ENCODE measurements at regions not wholly inside any gene's neighbourhood (a gene's known extent, or its start where the extent isn't known, plus 50 kb on each side); places are given as distances from the start of the nearest gene placed in this dataset.

- H3K27ac ChIP-seq (ENCODE audit: extremely low read depth, low read depth, low read length) = no peak overlapping the region
- H3K9me3 ChIP-seq (ENCODE audit: control insufficient read depth, insufficient read depth, low read depth, low read length) = no peaks in the 10 kb centered on the region
- ChIA-PET POLR2A (no interaction called here), CTCF (interaction anchor here (0.5 to 2.3 kb wide), 42 partner anchors 8 to 1395 kb away, joined by 3 to 10 read pairs (median 3); no protein-coding TSS in a partner anchor)
- TF ChIP-seq, protein P1, sequence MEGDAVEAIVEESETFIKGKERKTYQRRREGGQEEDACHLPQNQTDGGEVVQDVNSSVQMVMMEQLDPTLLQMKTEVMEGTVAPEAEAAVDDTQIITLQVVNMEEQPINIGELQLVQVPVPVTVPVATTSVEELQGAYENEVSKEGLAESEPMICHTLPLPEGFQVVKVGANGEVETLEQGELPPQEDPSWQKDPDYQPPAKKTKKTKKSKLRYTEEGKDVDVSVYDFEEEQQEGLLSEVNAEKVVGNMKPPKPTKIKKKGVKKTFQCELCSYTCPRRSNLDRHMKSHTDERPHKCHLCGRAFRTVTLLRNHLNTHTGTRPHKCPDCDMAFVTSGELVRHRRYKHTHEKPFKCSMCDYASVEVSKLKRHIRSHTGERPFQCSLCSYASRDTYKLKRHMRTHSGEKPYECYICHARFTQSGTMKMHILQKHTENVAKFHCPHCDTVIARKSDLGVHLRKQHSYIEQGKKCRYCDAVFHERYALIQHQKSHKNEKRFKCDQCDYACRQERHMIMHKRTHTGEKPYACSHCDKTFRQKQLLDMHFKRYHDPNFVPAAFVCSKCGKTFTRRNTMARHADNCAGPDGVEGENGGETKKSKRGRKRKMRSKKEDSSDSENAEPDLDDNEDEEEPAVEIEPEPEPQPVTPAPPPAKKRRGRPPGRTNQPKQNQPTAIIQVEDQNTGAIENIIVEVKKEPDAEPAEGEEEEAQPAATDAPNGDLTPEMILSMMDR (tag by site-specific recombination; IDR thresholded peaks at IDR 0.05) = 0 out of 2 replicates have a peak, but pooled peaks have one; percentile 17
- TF ChIP-seq HIC1 (tag by site-specific recombination; IDR thresholded peaks at IDR 0.05) = no peak
- peak; percentile 40; the same call in 1 of the 2 replicates for TF ChIP-seq ZNF362 (tag by site-specific recombination; IDR thresholded peaks at IDR 0.05)
- TF ChIP-seq ZNF654 (tag by site-specific recombination; IDR thresholded peaks at IDR 0.05; ENCODE audit: low read depth) = peak; percentile 68
- no peak for TF ChIP-seq ZNF561 (tag by site-specific recombination; IDR thresholded peaks at IDR 0.05; ENCODE audit: borderline replicate concordance)
- TF ChIP-seq ZNF670 (tag by site-specific recombination; IDR thresholded peaks at IDR 0.05; ENCODE audit: low read depth) = no peak
- TF ChIP-seq, protein P2, sequence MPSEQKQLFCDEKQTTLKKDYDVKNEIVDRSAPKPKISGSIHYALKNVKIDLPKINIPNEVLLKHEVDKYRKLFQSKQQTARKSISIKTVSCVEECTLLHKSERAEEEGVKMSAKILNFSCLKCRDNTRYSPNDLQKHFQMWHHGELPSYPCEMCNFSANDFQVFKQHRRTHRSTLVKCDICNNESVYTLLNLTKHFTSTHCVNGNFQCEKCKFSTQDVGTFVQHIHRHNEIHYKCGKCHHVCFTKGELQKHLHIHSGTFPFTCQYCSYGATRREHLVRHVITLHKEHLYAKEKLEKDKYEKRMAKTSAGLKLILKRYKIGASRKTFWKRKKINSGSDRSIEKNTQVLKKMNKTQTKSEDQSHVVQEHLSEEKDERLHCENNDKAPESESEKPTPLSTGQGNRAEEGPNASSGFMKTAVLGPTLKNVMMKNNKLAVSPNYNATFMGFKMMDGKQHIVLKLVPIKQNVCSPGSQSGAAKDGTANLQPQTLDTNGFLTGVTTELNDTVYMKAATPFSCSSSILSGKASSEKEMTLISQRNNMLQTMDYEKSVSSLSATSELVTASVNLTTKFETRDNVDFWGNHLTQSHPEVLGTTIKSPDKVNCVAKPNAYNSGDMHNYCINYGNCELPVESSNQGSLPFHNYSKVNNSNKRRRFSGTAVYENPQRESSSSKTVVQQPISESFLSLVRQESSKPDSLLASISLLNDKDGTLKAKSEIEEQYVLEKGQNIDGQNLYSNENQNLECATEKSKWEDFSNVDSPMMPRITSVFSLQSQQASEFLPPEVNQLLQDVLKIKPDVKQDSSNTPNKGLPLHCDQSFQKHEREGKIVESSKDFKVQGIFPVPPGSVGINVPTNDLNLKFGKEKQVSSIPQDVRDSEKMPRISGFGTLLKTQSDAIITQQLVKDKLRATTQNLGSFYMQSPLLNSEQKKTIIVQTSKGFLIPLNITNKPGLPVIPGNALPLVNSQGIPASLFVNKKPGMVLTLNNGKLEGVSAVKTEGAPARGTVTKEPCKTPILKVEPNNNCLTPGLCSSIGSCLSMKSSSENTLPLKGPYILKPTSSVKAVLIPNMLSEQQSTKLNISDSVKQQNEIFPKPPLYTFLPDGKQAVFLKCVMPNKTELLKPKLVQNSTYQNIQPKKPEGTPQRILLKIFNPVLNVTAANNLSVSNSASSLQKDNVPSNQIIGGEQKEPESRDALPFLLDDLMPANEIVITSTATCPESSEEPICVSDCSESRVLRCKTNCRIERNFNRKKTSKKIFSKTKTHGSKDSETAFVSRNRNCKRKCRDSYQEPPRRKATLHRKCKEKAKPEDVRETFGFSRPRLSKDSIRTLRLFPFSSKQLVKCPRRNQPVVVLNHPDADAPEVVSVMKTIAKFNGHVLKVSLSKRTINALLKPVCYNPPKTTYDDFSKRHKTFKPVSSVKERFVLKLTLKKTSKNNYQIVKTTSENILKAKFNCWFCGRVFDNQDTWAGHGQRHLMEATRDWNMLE (tag by site-specific recombination; conservative IDR thresholded peaks at IDR 0.05; ENCODE audit: low read depth) = no peak
- TF ChIP-seq ZNF223 (tag by site-specific recombination; IDR thresholded peaks at IDR 0.05) = no peak
- no peak for TF ChIP-seq YY1 (tag by site-specific recombination; IDR thresholded peaks at IDR 0.05)
- no peak for TF ChIP-seq PRDM2 (tag by site-specific recombination; IDR thresholded peaks at IDR 0.05; ENCODE audit: borderline replicate concordance)
- TF ChIP-seq ZNF423 (tag by site-specific recombination; IDR thresholded peaks at IDR 0.05) = no peak
- no peak overlapping the region for H3K4me3 ChIP-seq (ENCODE audit: low read depth, low read length)
- no peaks in the 10 kb centered on the region for H3K4me1 ChIP-seq (ENCODE audit: control insufficient read depth, insufficient read depth, low read length)
- no peaks in the 10 kb centered on the region for H3K36me3 ChIP-seq (ENCODE audit: control insufficient read depth in 2 of 2, insufficient read depth in 1 of 2, low read length in 2 of 2)
These were observed 114.9 kb upstream of the NFIB start for GRCh38 chr9:14428781-14429230.
